DMS53 (cell line): ENCODE measurements at regions not wholly inside any gene's neighbourhood (a gene's known extent, or its start where the extent isn't known, plus 50 kb on each side); places are given as distances from the start of the nearest gene placed in this dataset.
A peak's percentile ranks its signal among the peaks of the same experiment; 100 is the strongest.

Experiments used
- DNase-seq: peaks from one replicate; lab custom pipeline; 2025; lab: John Stamatoyannopoulos, UW

DNA sequence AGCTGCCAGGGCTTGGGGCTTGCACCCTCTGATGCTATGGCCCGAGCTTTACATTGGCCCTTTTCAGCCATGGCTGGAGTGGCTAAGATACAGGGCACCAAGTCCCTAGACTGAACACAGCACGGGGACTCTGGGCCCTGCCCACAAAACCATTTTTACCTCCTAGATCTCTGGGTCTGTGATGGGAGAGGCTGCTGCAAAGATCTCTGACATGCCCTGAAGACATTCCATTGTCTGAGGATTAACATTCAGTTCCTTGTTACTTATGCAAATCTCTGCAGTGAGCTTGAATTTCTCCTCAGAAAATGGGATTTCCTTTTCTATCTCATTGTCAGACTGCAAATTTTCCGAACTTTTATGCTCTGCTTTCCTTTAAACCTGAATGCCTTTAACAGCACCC, 337.0 kb upstream of the SMC2 start:
- DNase-seq, result no peak

DNA sequence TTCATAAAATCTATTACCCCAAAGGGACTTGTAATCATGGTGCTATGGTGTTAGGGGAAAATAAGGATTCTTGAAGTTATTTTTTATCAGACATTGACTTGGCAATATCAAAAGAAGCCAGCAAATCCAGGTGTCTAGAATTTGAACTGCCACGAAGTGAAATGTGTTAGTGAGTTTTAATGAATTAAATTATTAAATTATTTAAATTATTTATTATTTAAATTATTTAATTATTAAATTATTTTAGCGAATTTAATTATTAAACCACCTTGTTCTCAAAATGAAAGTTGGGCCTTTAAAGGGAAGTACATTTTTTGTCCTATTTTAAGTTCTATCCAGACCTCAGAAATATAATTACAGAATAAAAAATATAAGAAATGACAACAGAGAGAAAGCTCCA, 332.6 kb upstream of the SMC2 start:
- DNase-seq, result no peak

DNA sequence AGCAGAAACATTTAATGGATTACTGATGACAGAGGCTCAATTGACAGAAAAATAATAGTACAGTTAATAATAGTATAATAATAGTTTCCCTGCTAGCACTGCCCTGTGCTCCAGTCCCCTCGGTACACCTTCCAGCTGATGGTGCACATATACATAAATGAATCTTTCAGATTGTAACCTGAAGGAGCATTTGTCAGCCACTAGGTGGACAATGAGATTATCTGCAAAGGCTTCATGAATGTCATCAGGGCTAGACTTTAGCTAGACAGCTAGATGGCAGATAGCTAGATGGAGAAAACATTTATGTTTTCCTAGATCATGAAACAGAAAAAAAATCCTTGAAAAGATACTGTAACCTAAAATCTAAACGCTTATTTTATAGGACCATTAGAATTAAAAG, 304.4 kb upstream of the SMC2 start:
- DNase-seq, result peak; percentile 78

DNA sequence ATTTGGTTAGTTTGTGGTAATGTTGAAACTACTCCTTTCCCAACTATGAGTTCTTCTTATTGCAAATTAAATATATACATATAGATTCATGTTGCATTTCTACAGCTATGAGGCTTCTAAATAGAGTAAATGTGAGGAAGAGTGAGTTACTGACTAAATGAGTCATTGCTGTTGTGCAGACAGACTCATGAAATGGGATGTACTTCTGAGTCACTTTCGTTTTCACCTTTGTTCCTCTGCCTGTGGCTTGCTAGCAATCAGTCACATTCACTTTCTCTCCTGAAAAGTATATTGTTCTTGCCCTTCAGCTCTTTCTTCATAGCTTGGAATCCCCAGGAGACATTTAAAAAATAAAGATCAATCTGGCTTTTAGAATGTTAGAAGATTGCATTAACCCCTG, 295.5 kb upstream of the SMC2 start:
- peak; percentile 78 for DNase-seq

DNA sequence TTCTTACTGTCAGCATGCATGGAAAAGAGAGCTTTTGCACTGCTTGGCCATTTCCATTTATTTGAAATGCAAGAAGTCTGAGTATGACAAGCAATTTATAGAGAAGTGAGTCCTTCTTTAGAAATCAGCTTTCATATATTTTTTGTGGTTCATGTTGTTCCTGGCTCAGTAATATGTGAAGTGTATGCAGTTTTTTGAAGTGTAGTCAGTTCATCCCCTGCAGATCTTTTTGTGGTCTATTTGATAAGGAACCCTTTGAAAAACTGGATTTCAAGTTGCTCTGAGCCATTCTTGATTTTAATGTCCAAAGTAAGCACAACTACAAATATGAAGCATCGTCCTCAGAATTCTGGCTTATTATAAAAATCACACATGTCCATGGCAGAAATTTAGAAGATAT, 294.1 kb upstream of the SMC2 start:
- DNase-seq, result no peak

DNA sequence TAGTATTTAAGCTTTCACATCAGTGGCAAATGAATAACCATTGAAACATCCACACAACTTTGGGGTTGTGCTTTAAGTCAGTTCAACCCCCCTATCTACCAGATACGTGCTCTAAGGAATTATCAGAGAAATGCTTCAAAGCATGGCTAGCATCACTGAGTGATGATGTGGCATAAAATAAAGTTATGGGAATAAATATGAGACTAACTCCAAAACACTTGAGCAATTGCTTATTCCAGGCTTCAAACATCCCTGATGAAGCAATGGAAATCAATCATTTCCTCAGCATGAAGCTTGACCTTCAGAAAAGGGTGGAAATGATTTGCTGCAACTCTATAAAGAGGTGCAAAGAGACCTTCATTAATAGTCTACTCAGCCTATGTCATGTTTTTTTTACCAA, 292.0 kb upstream of the SMC2 start:
- DNase-seq, result no peak

DNA sequence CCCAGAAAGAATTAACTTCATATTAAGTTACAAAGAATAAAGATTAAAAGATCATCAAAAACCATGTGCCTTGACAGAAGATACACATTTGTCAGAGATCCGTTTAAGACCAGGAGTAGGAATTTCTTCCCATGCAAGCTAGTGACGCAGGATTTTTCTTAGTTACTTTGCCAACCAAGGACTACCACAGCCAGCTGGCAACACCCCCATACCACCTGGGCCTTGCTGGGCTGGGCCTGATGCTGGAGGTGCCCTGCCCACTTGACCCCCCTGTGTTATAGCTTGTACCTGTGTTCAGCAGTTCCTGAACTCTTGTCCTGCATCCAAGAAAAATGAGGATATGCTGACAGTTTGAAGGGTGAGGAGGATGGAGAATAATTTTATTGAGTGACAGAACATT, 290.9 kb upstream of the SMC2 start:
- DNase-seq, result no peak

DNA sequence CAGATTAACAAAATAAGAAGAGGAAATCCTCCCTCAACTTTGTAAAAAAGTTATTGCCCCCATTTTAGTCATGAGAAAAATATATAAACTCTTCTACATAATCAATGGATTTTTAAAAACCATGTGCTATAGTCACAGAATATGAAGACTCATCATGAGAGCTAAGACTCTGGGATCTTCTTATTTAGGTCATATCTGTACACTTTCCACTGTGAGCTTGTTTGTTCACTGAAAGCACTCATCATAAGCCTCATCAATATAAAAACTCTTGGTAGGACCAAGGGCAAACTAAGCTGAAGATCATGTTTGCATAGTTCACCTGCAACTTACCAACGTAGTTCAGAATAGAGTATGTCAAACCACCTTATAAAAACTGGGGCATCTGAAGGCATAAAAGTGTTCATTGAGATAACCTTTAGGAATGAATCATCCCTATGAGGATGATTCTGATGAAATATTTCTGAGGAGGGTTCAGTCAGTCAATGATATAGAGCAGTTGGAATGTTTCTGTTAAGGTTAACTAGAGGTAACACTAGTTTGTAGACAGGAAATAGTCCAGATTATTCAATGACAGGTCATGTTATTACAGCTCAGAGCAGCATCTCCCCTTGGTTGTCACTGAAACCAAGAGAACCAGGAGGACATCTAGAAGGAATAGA, 289.9 kb upstream of the SMC2 start:
- DNase-seq, result peak; percentile 21

DNA sequence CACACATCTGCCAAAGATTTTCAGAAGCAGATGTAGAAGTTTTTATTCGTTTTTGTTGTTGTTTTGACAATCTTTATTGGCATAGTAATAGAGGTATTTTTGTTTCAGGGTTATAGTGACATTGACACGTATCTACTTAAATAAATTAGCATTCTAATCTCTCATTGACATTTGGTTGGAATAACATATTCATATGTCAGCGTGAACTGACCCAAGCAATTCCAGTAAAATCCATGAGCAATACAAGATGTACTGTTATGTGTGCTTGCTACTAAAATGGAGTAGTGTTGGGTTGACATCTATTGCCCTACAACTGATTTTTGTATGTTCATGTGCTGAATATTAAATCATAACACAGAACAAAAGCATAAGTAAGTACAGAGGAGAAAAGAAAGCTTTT, 284.4 kb upstream of the SMC2 start:
- no peak for DNase-seq

DNA sequence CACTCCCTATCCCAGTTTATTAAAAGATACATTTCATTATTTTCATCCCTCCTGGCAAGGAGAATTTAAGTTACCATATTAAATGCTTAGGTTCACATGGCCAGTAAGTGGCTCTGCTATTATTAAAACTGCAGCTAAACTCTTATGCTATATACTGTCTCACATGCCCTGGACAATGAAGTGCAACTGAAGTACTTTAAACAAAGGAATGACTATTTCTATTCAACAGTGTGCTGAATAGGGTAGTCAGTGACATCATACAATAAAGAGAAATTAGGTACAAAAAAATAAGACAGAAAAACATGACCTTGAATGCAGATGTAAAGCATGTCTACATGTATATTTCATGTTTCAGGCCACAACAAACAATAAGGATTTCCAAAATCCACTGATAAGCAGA, 282.6 kb upstream of the SMC2 start:
- peak; percentile 58 for DNase-seq

DNA sequence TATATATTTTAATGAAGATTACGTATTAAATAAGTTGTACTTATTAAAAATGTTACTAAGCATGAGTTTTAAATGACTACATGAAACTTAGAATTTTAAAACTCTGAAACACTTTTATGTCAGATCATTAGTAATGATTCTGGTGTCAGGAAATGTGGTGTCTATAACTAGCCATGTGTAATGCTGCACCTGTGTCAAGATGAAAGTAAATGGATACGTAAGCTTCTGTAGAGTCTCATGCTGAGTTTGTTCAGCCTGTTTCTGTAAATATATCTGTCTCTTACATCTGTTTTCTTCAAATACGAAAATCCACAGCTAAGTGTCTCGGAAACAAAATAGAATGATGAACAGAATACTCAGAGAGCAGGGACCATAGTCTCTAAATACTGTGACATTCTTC, 278.0 kb upstream of the SMC2 start:
- peak; percentile 87 for DNase-seq

DNA sequence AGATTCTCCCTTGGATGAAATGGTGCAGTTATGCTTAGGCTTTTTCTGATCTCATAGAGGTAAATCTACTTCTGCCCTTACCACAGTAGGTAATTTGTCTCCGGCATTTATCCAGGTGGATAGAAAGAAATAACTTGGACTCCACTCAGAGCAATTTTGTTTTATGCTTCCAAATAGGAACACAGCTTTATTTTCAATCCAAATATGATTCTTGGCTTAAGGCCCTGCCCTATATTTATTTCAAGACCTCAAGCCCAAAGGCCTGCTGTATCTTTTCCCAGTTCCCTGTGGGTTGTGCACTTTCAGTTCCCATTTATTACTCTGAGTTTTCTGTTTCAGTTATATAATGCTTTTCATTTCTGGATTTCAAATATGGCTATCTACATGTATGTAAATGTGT, 274.2 kb upstream of the SMC2 start:
- no peak for DNase-seq

DNA sequence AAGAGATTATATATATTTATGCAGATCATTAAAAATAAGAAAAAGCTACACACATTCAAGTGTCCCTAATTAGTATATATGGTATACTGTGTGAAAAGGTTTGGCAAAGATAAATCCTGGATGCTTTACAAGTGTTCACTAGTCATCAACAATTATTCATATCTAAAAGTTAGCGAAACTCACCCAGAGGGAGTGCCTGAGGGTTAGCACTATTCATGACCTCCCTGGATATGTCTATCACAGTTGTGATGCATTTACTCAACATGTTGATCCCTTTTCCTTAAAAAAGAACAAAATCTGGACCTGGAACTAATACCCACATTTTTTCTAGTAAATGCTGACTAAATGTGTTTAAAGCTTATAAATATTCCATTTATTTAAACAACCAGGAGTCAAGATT, 273.0 kb upstream of the SMC2 start:
- DNase-seq, result no peak

DNA sequence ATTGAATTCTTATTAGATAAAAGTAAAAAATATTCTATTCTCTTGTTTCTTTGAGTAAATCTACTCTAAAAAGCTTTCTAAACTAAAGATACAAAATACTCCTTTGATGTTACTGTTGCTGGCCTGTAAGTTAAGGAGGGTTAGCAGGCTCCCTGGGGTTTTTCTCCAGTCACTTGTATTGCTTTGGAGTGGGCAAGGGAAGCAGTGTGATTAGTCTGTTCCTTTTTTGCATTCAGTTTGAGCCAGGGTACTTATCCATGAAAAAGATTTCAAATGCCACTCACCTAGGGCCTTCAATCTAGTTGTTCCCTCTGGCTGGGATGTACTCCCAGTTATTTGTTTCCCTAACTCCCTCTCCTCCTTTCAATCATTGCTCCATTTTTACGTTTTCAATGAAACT, 256.2 kb upstream of the SMC2 start:
- DNase-seq, result no peak

DNA sequence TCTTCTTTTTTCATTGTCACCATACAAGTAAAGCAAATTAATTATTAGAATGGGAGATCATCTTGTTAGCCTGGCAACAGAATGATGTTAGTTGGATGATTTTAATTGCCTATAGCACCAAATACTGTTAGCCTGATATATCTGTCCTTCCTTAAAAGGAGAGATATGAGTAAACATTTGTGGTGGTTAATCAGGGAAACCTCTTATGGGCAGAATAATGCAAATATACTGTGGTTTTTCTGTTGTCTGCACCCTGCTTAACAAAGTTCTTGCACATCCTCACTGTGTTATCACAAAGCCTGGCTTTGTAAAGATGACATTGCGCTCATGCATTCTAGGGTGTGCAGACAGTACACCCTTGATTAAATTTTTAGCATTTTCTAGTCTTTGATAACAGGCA, 254.9 kb upstream of the SMC2 start:
- DNase-seq, result no peak

DNA sequence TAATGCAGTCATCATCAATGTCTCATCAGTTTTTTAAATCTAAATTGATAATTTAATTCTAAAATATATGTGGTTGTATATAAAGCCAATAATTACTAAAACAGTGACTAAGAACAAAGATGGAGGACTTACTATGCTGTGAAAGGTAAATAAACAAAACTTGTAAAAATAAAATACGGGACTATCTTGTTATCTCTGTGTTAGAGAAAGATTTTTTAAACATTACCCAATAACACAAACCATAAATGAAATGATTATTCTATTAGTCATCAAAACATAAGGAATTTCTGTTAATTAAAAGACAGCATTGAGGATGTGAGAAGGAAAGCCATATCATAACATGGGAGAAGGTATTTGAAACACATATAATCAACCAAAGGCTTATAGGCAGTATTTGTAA, 226.2 kb upstream of the SMC2 start:
- no peak for DNase-seq

DNA sequence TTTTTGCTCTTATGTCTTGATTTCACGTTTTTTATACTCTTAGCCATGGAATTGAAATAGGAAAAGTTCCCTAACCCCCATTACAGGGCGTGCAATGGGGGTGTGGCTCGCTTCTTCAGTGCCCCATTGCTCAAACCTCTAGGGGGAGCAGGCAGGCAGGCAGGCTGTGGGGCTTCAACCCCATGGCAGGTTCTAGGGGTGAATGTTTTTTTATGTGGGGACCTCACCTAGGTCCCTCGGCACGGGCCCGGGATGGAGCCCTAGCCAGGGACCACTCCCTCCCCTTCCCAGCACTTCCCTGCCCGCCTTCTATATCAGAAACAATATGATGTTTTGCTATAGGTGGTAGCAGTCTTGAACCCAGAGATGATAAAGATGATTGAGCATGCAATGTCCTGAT, 221.3 kb upstream of the SMC2 start:
- no peak for DNase-seq

DNA sequence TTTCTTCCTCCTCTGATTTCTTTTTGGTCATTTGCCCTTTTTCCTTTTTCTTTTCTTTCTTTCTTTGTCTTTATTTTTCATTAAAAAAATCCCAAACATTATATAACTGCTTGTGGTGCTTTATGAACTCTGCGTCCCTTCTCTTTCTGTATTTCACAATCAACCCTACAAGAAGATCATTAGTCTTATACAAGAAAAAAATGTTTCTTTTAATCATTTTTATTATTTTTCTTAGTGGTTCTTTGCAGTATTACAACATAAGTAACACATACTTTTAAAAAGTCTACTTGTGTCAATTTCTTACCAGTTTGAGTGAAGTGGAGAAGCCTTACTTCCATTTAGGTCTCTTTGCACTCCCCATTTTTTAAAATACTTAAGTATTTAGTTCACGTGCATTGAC, 212.7 kb upstream of the SMC2 start:
- DNase-seq, result no peak

DNA sequence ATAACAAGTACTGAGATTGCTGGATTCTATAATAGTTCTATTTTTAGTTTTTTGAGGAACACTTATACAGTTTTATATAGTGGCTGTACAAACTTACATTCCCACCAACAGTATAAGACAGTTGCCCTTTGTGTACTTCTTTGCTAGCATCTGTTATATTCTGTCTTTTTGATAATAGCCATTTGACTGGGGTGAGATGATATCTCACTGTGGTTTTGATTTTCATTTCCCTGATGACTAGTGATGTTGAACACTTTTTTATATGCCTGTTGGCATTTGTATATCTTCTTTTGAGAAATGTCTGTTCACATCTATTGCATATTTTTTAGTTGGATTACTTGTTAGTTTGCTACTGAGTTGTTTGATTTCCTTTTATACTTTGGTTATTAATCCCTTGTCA, 204.1 kb upstream of the SMC2 start:
- DNase-seq, result no peak

DNA sequence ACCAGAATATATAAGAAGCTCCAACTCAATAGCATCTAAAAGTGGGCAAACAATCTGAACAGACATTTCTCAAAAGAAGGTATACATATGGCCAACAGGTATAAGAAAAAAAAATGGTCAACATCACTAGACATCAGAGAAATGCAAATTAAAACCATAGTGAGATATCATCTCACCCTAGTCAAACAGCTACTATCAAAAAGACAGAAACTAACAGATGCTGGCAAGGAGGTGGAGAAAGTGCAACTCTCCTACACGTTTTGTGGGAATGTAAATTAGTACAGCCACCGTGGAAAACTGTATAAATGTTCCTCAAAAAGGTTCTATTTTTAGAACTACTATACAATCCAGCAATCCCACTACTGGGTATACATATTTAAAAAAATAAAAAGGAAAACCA, 199.9 kb upstream of the SMC2 start:
- no peak for DNase-seq

DNA sequence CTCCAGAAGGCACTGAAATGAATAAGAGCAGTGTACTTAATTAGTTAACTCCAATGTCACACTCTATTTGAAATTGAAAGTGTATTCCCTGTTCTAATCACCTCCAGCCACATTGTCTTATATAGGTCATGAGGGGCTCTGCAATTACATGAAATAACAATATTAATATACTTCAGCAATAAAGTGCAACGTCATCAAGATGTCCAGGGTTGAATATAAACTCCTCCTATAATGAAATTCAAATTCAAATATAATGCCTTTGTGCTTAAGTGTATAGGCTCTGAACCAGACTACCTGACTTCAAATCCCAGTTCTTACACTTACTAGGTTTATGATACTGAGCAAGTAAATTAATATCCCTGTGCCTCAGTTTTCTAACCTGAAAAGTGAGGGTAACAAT, 195.6 kb upstream of the SMC2 start:
- DNase-seq, result no peak

DNA sequence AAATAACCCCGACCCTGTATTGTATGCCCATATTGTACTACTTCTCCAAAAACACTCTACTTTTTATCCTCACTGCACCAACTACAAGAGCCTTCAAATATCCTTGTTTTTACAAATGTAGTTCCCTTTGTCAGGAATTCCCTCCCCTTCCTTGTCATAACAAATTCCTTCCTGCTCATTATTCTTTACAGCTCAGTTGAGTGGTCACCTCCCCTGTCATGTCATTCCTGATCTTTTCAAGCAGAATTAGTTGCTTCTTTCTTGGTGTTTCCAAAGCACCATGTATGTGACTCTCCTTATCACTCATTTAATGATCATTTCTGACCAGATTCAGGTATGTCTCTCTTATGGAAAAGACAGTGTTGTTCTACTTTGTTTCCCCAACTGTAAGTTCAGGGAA, 194.2 kb upstream of the SMC2 start:
- DNase-seq, result no peak

DNA sequence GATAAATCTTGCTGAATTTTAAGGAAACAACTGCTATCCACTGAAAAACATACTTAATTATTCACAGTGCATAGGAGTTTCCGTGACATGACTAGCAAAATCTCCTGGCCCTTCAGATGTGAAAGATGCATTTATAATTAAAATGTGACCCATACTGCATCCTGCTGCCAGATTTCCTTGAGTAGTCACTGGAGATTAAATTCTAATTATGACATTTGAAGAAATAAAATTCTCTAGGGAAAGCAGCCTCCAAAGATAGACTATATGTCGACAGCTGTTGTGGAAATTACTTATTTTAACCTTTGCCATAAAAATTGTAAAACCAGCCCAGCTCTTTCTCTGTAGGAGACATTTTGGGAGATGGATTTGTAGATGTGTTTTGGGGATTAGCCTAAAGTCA, 193.6 kb upstream of the SMC2 start:
- DNase-seq, result no peak

DNA sequence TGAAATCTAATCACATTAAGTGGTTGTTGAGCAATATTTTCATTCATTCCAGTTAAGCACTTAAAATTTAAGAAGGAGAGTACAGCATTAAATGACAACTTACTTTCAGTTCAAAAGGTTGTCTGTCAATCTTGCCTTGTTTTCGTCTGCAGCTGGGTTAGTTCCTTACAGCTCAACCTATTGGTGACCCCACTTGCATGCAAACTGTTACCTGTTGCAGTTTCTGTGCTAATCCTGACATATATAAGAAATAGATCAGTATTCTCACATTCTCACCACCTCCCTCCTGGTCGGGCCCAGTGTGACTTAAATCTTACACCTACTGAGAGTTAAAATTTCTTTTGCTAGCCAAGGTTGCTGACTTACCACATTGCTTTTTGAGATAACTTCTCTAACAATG, 191.8 kb upstream of the SMC2 start:
- DNase-seq, result no peak

DNA sequence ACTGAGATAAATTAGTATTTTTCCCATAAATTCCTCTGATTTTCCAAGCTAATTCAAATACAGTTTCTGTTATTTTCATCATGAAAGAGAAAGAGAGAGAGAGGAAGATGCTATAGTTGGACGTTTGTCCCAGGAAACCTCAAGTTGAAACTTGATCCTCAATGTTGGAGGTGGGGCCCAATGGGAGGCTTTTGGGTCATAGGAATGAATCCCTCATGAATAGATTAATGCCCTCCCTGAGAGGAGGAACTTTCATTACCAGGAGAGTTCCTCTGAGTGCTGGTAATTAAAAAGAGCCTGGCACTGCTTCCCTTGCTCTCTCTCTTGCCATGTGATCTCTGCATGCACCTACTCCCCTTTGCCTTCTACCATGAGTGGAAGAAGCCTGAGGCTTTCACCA, 189.9 kb upstream of the SMC2 start:
- no peak for DNase-seq
